ES-I3 (cell line): ENCODE measurements at regions not wholly inside any gene's neighbourhood (a gene's known extent, or its start where the extent isn't known, plus 50 kb on each side); places are given as distances from the start of the nearest gene placed in this dataset.

Experiments used
- H3K36me3 ChIP-seq: 2 replicates; pipeline ENCODE4 v1.6.1; 2013; ENCODE audit warnings: mild to moderate bottlenecking, low read length, control low read depth, moderate library complexity; ENCODE audit not compliant: insufficient read depth
- H3K4me1 ChIP-seq: 2 replicates; pipeline ENCODE4 v1.6.1; 2013; ENCODE audit warnings: mild to moderate bottlenecking, control low read depth, low read length; ENCODE audit not compliant: insufficient read depth
- H3K9ac ChIP-seq: 2 replicates; pipeline ENCODE4 v1.6.1; 2013; ENCODE audit warnings: low read depth, mild to moderate bottlenecking, low read length, moderate library complexity
- H3K9me3 ChIP-seq: 2 replicates; pipeline ENCODE4 v1.6.1; 2013; ENCODE audit warnings: mild to moderate bottlenecking, low read length, moderate library complexity; ENCODE audit not compliant: control insufficient read depth, insufficient read depth

DNA sequence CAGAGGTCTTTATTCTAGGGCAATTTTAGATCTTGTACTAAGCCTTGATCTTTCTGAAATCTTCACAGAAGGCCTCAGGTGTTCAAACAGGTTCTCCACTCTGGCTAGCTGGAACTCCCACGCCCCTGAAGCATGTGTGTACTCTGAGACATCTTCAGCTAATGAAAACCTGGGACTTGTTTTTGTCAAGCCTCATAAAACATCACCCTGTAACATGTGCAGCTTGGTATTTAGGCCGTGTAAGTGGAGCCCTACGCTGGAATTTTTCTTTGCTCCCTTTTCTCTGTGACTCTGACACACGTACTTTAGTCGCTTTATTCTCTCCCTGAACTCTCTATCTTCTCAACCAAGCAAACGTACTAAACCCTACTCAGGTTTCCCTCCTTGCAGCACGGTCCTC, 701.9 kb upstream of the ZP4 start:
- Histone ChIP-seq H3K9me3 (no peaks in the 10 kb centered on the region), H3K9ac (no peak overlapping the region), H3K36me3 (no peaks in the 10 kb centered on the region), H3K4me1 (no peaks in the 10 kb centered on the region)

DNA sequence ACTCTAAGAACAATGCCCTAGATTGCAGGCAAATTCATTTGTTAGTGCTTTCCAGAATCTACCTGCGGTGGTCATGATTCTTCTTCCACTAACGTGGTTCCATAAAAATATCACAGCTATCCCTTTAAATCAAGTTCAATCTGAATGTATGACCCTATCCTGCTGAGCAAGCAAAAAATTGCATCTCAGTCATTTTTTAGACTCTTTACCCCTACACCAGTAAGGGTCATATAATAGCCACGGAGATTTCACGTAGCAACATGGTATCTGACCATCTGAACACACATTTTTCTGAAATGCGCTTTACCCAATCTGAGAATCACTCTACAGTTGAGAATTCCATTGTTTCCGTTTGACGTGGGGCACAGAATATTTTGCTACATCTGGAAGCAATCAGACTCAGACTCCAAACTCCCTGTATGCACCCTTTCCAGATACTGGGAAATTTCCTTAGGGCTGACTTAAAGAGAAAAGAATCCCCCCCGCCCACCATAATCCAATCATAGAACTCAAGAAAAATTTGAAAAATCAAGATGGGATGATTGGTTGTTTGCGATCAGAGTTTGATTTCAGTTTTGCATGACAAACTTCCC, 699.2 kb upstream of the ZP4 start:
- H3K9ac ChIP-seq = no peak overlapping the region
- H3K9me3 ChIP-seq = no peaks in the 10 kb centered on the region
- no peaks in the 10 kb centered on the region for H3K4me1 ChIP-seq
- H3K36me3 ChIP-seq = no peaks in the 10 kb centered on the region

DNA sequence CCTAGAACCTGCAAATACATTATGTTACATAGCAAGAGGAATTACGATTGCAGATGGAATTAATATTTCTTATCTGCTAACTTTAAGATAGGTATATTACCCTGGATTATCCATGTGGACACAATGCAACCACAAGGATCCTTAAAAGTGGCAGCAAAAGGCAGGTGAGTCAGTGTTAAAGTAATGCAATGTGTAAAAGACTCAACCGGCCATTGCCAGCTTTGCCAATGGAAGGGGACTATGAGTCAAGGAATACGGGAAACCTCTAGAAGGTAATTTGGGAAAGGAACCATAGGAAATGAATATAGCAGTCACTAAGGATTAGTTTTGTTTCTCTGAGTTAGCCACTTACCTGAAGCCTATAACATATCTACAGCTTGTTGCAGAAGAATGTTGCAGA, 692.1 kb upstream of the ZP4 start:
- no peak overlapping the region for H3K9ac ChIP-seq
- H3K36me3 ChIP-seq = no peaks in the 10 kb centered on the region
- H3K4me1 ChIP-seq = no peaks in the 10 kb centered on the region
- H3K9me3 ChIP-seq = no peaks in the 10 kb centered on the region

DNA sequence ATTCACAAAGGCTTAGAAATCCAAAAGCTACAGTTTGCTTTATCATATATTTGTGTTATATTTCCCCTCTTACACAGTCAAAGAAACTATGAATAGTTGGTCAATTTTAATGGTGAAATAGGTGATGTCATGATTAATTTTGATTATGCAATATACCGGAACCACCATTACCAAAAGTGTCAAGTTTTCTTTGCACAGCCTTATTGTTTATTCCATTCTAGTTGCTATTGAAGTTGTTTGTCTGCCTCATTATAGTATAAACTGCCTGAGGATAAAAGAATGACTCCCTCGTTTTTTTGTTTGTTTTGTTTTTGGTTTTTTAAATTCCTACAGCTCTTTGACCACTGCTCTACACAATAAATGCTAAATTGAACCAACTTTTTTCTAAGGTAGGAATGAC, 690.6 kb upstream of the ZP4 start:
- no peak overlapping the region for H3K9ac ChIP-seq
- H3K9me3 ChIP-seq = no peaks in the 10 kb centered on the region
- H3K36me3 ChIP-seq = no peaks in the 10 kb centered on the region
- H3K4me1 ChIP-seq = no peaks in the 10 kb centered on the region

DNA sequence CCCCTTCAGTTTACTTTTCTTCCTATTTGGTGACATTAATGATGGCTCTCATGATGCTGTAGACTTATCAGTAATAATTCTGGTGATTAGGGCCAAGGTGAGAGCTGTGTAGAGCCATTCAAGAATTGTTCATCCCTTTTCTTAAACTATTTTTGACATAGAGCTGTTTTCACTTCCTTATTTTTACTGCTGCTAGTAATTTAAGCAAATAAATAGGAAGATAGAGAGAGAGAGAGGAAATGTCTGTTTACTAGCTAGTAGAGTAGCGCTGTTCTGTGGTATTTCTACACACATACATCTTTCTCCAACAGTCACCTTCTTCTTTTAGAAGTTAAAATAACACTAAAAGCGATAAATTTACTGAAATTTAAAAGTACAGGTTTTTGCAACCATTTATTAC, 678.0 kb upstream of the ZP4 start:
- no peaks in the 10 kb centered on the region for H3K36me3 ChIP-seq
- no peak overlapping the region for H3K9ac ChIP-seq
- H3K4me1 ChIP-seq = no peaks in the 10 kb centered on the region
- H3K9me3 ChIP-seq = no peaks in the 10 kb centered on the region

DNA sequence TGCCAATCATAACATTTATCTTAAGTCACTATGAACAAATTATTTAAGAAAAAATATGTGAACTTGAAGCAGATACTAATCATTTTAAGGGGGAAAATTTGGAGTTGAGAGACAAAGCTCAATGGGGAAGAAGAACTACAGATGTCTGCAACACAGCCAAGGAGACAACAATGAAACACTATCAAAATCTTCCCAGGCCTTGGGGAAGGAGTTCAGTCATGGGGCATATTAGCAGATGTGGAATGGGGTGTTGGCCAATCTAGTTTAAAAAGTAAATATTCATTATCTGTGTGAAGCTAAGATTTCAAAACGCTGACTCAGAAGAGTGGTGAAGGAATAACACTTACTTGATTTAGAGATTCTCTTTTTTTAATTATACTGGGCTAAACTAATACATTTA, 671.6 kb upstream of the ZP4 start:
- H3K36me3 ChIP-seq = no peaks in the 10 kb centered on the region
- H3K9ac ChIP-seq = no peak overlapping the region
- no peaks in the 10 kb centered on the region for H3K4me1 ChIP-seq
- no peaks in the 10 kb centered on the region for H3K9me3 ChIP-seq

DNA sequence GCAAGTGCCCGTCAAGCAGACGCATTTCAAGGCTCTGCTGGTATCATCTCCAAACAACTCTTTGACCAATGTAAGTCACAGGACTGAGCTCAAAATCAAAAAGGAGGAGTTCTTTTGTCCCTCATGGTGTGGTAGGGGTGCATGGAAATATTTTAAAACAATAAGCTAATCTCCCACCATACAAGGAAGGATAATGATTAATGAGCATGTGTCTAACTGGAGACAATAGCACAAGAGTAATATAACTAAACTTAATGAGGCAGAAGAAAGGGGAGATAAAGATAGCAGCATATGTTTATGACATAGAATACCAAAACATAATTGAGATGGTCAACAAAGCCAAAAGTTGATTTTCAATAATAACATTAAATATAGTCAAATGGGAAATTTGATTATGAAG, 668.0 kb upstream of the ZP4 start:
- H3K36me3 ChIP-seq = no peaks in the 10 kb centered on the region
- no peaks in the 10 kb centered on the region for H3K9me3 ChIP-seq
- no peak overlapping the region for H3K9ac ChIP-seq
- H3K4me1 ChIP-seq = no peaks in the 10 kb centered on the region

DNA sequence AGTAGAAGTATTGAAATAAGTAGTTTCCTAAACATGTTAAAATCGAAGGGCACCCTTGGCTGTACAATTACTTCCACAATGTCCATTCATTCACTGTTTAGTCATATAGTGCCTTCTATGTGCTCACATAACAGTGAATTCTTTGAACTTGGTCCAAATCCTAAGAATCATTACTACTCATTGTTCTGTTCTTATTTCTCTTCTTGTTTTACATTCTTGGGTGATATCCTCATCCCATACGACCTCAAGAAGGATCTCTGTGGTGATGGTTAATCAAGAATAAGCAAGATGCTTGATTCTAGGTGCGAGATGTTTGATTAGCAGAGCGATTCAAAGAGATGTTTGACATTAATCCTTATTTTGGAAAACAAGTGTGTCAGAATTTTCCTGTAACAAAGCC, 667.4 kb upstream of the ZP4 start:
- H3K36me3 ChIP-seq = no peaks in the 10 kb centered on the region
- H3K9me3 ChIP-seq = no peaks in the 10 kb centered on the region
- no peak overlapping the region for H3K9ac ChIP-seq
- H3K4me1 ChIP-seq = no peaks in the 10 kb centered on the region

DNA sequence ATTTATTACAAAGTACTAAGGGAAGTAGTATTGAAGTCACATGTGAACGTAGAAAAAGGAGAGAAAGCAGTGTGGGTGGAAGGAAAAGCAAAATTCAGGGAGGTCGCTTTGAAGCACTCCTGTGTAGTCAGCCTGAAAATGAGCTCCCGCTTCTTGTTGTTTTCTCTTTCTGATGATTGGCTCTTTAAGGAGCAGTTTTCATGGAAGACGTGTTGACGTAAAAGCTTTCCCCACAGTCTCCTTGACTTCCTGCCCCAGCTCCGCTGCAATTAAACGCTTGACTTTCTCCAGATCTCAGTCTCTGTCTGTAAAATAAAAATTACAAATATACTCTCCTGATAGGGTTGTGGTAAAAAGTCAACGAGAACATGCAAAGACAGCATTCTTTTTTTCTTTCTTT, 661.5 kb upstream of the ZP4 start:
- Histone ChIP-seq H3K36me3 (no peaks in the 10 kb centered on the region), H3K9ac (no peak overlapping the region), H3K9me3 (no peaks in the 10 kb centered on the region), H3K4me1 (no peaks in the 10 kb centered on the region)

DNA sequence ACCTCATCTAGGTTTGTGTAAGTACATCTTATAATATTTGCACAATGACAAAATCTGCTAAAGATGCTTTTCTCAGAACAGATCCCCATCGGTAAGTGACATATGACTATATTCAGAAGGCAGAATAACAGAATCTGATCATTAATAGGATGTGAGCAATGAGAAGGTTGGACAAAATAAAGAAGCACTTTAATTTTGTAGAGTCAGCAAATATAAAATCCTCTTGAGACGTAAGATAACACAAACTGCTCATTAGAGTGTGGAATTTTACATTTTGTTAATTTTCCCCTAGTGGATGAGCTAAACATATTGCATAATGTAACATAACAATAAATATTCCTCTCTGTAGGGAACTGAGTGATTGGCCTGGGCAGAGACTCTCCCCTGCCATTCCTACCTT, 658.4 kb upstream of the ZP4 start:
- Histone ChIP-seq H3K4me1 (no peaks in the 10 kb centered on the region), H3K9ac (no peak overlapping the region), H3K9me3 (peaks cover 4% of the 10 kb centered on the region; the same call in 1 of the 2 replicates), H3K36me3 (no peaks in the 10 kb centered on the region)

DNA sequence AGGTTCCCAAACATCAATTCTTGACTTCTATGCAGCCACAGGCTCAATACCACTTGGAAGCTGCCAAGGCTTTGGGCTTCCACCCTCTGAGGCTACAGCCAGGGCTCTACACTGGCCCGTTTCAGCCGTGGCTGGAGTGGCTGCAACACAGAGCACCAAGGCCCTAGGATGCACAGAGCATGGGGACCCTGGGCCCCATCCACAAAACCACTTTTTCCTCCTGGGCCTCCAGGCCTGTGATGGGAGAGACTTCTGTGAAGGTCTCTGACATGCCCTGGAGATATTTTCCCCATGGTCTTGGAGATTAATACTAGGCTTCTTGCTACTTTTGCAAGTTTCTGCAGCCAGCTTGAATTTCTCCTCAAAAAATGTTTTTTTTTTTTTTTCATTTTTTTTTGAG, 655.4 kb upstream of the ZP4 start:
- H3K9ac ChIP-seq = no peak overlapping the region
- H3K9me3 ChIP-seq = peaks cover 4% of the 10 kb centered on the region; the same call in 1 of the 2 replicates
- H3K36me3 ChIP-seq = no peaks in the 10 kb centered on the region
- no peaks in the 10 kb centered on the region for H3K4me1 ChIP-seq

DNA sequence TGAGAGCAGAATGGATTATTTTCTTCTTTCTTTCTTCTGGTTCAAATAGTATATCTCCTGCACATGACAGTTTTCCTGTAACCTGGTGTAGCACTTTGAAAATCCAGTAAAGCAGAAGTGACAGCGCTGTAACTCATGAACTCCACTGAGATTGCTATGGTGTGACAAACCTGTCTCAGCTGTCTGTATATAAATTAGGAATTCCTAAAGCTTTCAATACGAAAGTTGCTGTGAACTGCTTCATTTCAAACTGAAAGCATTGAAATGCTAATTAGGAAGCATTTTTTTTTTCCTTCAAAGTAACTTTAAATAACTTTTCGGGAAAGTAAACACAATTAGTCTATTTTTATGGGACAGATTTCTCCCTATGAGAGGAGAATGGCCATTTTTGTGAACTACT, 646.9 kb upstream of the ZP4 start:
- Histone ChIP-seq H3K36me3 (no peaks in the 10 kb centered on the region), H3K9ac (no peak overlapping the region), H3K4me1 (peaks cover 4% of the 10 kb centered on the region; the same call in 1 of the 2 replicates), H3K9me3 (no peaks in the 10 kb centered on the region)

DNA sequence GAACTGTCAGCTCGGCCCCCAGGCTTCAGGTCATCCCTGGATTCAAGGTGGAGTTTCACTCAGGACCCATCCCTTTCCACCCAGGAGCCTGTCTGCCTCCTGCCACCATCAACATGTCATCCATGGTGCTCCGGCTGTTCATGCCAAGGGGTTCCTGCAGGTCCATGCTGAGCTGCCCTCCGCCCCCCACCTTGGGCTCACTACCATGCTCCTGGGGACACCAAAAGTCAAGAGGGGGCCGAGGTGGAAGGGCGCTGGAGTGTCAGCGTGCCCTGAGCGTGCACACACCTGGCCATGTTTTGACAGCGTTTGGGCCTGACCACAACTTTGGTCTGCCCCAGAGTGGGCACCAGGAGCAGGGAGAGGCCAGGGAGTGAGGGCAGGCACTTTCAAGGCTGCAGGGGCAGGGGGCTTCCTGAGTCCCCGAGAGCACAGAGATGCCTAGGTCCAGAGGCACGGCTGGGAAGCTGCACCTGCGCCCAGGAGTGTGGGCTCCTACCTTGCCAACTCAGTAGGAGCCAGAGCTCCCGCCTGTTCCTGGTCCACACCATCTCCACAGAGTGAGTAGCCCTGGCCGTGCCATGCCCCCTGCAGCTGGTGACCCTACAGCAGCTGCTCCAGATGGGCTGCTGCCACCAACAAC, 639.6 kb upstream of the ZP4 start:
- Histone ChIP-seq H3K36me3 (no peaks in the 10 kb centered on the region), H3K4me1 (no peaks in the 10 kb centered on the region), H3K9ac (no peak overlapping the region), H3K9me3 (peaks cover 4% of the 10 kb centered on the region)

DNA sequence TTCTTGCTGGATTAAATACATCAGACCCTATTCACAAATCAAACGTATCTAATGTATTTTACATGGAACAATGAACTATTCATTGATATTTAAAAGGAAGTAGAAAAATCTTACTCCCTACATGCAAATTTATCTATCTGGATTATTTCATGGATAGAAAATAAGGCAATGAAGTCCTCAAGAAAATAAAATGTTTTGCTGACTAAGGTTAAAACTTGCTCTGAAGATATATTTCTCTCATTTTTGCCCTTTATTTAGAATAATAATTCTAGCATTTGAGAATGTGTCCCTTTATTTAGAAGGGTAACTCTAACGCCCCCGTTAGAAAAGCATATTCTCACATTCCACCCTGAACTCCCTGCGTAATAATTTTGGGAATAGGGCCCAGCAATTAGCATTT, 627.0 kb upstream of the ZP4 start:
- no peak overlapping the region for H3K9ac ChIP-seq
- H3K36me3 ChIP-seq = no peaks in the 10 kb centered on the region
- no peaks in the 10 kb centered on the region for H3K4me1 ChIP-seq
- H3K9me3 ChIP-seq = no peaks in the 10 kb centered on the region

DNA sequence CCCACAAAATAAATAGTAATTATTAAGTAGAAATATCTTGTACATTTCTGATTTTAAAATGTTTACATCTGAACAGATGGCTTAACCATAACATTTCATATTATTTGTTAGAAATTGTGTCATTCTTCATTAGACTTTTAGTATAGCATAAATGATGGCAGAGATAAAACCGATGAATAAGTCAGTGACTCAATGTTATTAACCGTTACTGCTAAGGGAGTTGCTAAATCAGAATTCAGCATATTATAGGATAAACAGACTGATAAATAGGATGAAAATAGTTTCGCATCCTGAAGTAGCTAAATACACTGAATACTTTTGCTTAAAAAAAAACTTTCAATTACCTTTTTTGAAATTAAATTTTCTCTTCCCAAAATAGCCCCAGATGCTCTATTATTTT, 610.6 kb upstream of the ZP4 start:
- Histone ChIP-seq H3K9ac (no peak overlapping the region), H3K4me1 (no peaks in the 10 kb centered on the region), H3K9me3 (no peaks in the 10 kb centered on the region; the same call in none of the 2 replicates), H3K36me3 (no peaks in the 10 kb centered on the region)
